HepG2 (cell line): ENCODE measurements at regions not wholly inside any gene's neighbourhood (a gene's known extent, or its start where the extent isn't known, plus 50 kb on each side); places are given as distances from the start of the nearest gene placed in this dataset.

Experiments
- ATAC-seq: fragments of 200-7000 bp; cut with Tn5 transposase; 3 replicates; pipeline ENCODE4 v1.9.1; 2020; ENCODE audit warnings: mild to moderate bottlenecking, moderate library complexity
- BruUV-seq: library from RNA; stranded (reverse); fragments of 400-500 nt; replicated peaks from 2 replicates; lab custom pipeline; 2021; lab: Mats Ljungman, UMichigan
- CTCF ChIA-PET: fragments of 300-600 bp; formaldehyde crosslinking; extraction: SDS; loops from one replicate; lab custom pipeline; 2021; ENCODE audit warnings: low total read pairs, inconsistent platforms, low intra/inter-chr PET ratio; lab: Yijun Ruan, JAX
- POLR2A ChIA-PET: fragments of 350-600 bp; sonication (Branson Sonifier 250); formaldehyde crosslinking; loops from one replicate; lab custom pipeline; 2020; ENCODE audit warnings: antibody characterized with exemption, inconsistent platforms; lab: Yijun Ruan, JAX
- DNase-seq: peaks from one replicate; pipeline ENCODE4 v3.0.0-alpha.2; 2015; ENCODE audit warnings: low spot score
- FAIRE-seq: peaks from 3 replicates; lab custom pipeline; 2011; peaks lifted over from hg19 to GRCh38; lab: Jason Lieb, UNC
- H2AFZ ChIP-seq: one replicate; pipeline ENCODE4 v1.6.1; 2011; ENCODE audit warnings: low read length, inconsistent platforms
- H3K27ac ChIP-seq: fragments of 300-600 bp; 3 replicates; pipeline ENCODE4 v1.8.0; 2011; ENCODE audit warnings: mixed run types, mild to moderate bottlenecking, mixed read lengths, low read length, inconsistent platforms; ENCODE audit not compliant: insufficient read depth; ENCODE audit errors: extremely low read length
- H3K27me3 ChIP-seq, 2 experiments: fragments of 200-600 bp in 1 of 2; 2 replicates in 1 of 2; 3 replicates in 1 of 2; pipeline versions ENCODE4 v1.6.0 to v1.8.0; 2011; ENCODE audit warnings: low read length in 2 of 2, mild to moderate bottlenecking in 2 of 2, moderate library complexity in 2 of 2, inconsistent platforms in 1 of 2; ENCODE audit not compliant: insufficient read depth in 2 of 2, control insufficient read depth in 1 of 2
- H3K36me3 ChIP-seq, 2 experiments: fragments of 200-600 bp in 1 of 2; replicated peaks in 1 of 2; 2 replicates in 1 of 2; 3 replicates in 1 of 2; pipeline versions ENCODE4 v1.5.1 to v1.8.0; 2011; ENCODE audit warnings: low read length in 2 of 2, inconsistent platforms in 1 of 2; ENCODE audit not compliant: insufficient read depth in 2 of 2, control insufficient read depth in 1 of 2
- H3K4me1 ChIP-seq: 2 replicates; pipeline ENCODE4 v1.5.1; 2012; ENCODE audit warnings: low read length, inconsistent platforms; ENCODE audit not compliant: insufficient read depth
- H3K4me2 ChIP-seq: 2 replicates; pipeline ENCODE4 v1.6.0; 2011; ENCODE audit warnings: low read depth, low read length, inconsistent platforms
- H3K4me3 ChIP-seq, 3 experiments: fragments of 200-600 bp in 1 of 3; sonication (generic), shearing (Covaris generic) in 1 of 3; replicated peaks in 1 of 3; 2 replicates each; pipeline ENCODE4 v1.5.1; 2011 to 2016; ENCODE audit warnings: low read length in 3 of 3, inconsistent platforms in 2 of 3, low read depth in 2 of 3, mild to moderate bottlenecking in 2 of 3, control low read depth in 1 of 3, mixed read lengths in 1 of 3; ENCODE audit not compliant: insufficient read depth in 1 of 3
- H3K79me2 ChIP-seq: one replicate; pipeline ENCODE4 v1.6.1; 2011; ENCODE audit warnings: low read length, inconsistent platforms; ENCODE audit not compliant: insufficient read depth
- H3K9ac ChIP-seq: 2 replicates; pipeline ENCODE4 v1.6.0; 2011; ENCODE audit warnings: mild to moderate bottlenecking, low read depth, low read length, inconsistent platforms; ENCODE audit not compliant: insufficient read depth
- H3K9me3 ChIP-seq: 2 replicates; pipeline ENCODE4 v1.5.1; 2012; ENCODE audit warnings: mild to moderate bottlenecking, low read length
- H4K20me1 ChIP-seq: 2 replicates; pipeline ENCODE4 v1.6.0; 2011; ENCODE audit warnings: inconsistent platforms, mild to moderate bottlenecking, low read length, moderate library complexity; ENCODE audit not compliant: insufficient read depth
- ATF7 ChIP-seq, 2 experiments: fragments of 450-650 bp in 1 of 2; sonication (generic) in 1 of 2; formaldehyde crosslinking in 1 of 2; IDR thresholded peaks; 2 replicates each; pipeline versions ENCODE4 v1.4.0 to v1.6.1; 2016 to 2020; ENCODE audit warnings: antibody characterized with exemption in 1 of 2, mild to moderate bottlenecking in 1 of 2, missing genetic modification reagents in 1 of 2
- HMG20A ChIP-seq: IDR thresholded peaks from 2 replicates; pipeline ENCODE4 v1.6.1; 2016; ENCODE audit warnings: borderline replicate concordance
- KAT2B ChIP-seq: fragments of 150-350 bp; IDR thresholded peaks from 2 replicates; pipeline ENCODE4 v1.6.1; 2014; ENCODE audit warnings: low read depth, low read length, borderline replicate concordance
- KLF11 ChIP-seq: IDR thresholded peaks from 2 replicates; pipeline ENCODE4 v1.6.1; 2016; ENCODE audit warnings: missing compliant biosample characterization
- KLF12 ChIP-seq: sonication (generic); formaldehyde crosslinking; IDR thresholded peaks from 2 replicates; pipeline ENCODE4 v1.4.0; 2020; ENCODE audit warnings: missing genetic modification reagents, borderline replicate concordance
- REPIN1 ChIP-seq: sonication (generic); formaldehyde crosslinking; IDR thresholded peaks from 2 replicates; pipeline ENCODE4 v1.8.0; 2022; ENCODE audit warnings: missing genetic modification reagents, low read depth, mild to moderate bottlenecking, borderline replicate concordance
- YEATS2 ChIP-seq: sonication (generic); formaldehyde crosslinking; IDR thresholded peaks from 2 replicates; pipeline ENCODE4 v1.4.0; 2020; ENCODE audit warnings: missing genetic modification reagents, borderline replicate concordance
- ZNF292 ChIP-seq: sonication (generic); formaldehyde crosslinking; IDR thresholded peaks from 2 replicates; pipeline ENCODE4 v1.8.1; 2022; ENCODE audit warnings: mild to moderate bottlenecking, low read depth, missing genetic modification reagents, borderline replicate concordance
- ZSCAN9 ChIP-seq: IDR thresholded peaks from 2 replicates; pipeline ENCODE4 v1.6.1; 2016; ENCODE audit warnings: borderline replicate concordance
- WGBS: methylation state at CpG from one replicate; pipeline ENCODE4 v1.1.6; 2017; ENCODE audit warnings: low lambda C conversion rate; 5-methylcytosine and 5-hydroxymethylcytosine counted together
- in situ Hi-C: cut with HindIII; loops from 2 replicates; pipeline ENCODE4 v1.10.0; 2017; ENCODE audit warnings: low pct_unique_long_range_greater_than_20kb; ENCODE audit not compliant: extremely low pct_ligation_motif_present
- intact Hi-C: fragments of 100-400 bp; cut with micrococcal nuclease; formaldehyde crosslinking; loops from one replicate; pipeline ENCODE4 v1.10.0; 2022; ENCODE audit not compliant: unreplicated experiment
- TF ChIP-seq, protein P1 (sequence below): sonication (generic); formaldehyde crosslinking; IDR thresholded peaks from 2 replicates; pipeline ENCODE4 v1.8.1; 2023; ENCODE audit warnings: missing genetic modification reagents, mild to moderate bottlenecking, borderline replicate concordance
- TF ChIP-seq, protein P2 (sequence below): sonication (generic); formaldehyde crosslinking; conservative IDR thresholded peaks from 2 replicates; pipeline ENCODE4 v1.5.0; 2020; ENCODE audit warnings: missing genetic modification reagents
- TF ChIP-seq, protein P3 (sequence below): sonication (generic); formaldehyde crosslinking; conservative IDR thresholded peaks from 2 replicates; pipeline ENCODE4 v1.8.1; 2023; ENCODE audit warnings: missing genetic modification reagents

DNA sequence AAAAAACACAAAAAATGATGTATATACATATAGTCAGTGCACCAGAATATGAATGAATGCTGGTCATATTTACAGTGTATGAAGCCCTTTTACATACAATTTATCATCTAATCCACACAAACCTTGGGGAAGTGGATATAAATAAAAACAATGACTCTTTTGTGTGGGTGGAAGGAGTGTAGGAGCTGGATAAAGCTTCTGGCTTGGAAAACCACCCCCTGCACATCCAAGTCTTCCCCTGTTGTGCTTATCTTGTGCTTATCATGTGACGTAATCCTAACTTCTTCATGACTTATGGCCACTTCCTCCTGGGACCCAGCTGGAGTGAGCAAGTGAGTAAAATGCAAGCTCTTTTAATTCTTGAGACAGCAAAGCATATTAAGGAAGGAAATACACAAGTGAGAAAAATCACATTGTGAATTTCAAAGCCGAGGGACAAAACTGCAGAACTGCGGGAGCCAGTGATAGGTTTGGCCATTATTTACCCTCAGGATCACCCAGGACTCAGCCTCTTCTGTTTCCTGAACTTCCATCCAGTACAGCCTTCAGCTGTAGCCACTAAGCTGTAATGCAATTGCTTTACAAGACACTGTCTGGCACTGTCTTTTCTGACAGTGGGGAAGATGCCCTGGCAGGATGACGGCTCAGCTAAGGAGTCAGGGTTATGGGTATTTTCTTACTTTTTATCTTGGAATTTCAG lies 104.0 kb upstream of the PPM1J start:
- intact Hi-C loops (no loop called here), in situ Hi-C loops (no loop called here)
- H3K27me3 ChIP-seq, result peaks cover 0 to 4% of the 10 kb centered on the region in 2 experiments; a peak in 3 of 5 replicates
- FAIRE-seq, result no peak
- no peak overlapping the region for H3K27ac ChIP-seq
- ATAC-seq, result no peak
- no peaks in the 10 kb centered on the region for H4K20me1 ChIP-seq
- no peaks in the 10 kb centered on the region for H3K79me2 ChIP-seq
- no peak overlapping the region for H3K4me2 ChIP-seq
- H3K4me3 ChIP-seq, result no peak overlapping the region
- H3K36me3 ChIP-seq, result no peaks in the 10 kb centered on the region
- 36% methylated on average over 4 of the region's 4 CpGs for WGBS
- CTCF ChIA-PET, result no interaction called here
- H3K9me3 ChIP-seq, result no peaks in the 10 kb centered on the region
- TF ChIP-seq, protein P1, sequence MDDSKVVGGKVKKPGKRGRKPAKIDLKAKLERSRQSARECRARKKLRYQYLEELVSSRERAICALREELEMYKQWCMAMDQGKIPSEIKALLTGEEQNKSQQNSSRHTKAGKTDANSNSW, result no peak
- TF ChIP-seq ATF7 (IDR thresholded peaks at IDR 0.05), result peak; percentile 44
- TF ChIP-seq ATF7 (CRISPR knock-in tag; IDR thresholded peaks at IDR 0.05), result no peak
- H2AFZ ChIP-seq, result no peak overlapping the region
- BruUV-seq, result no TSS peak
- no peak for DNase-seq
- H3K4me1 ChIP-seq, result no peaks in the 10 kb centered on the region
- no peak overlapping the region for H3K9ac ChIP-seq
- POLR2A ChIA-PET, result interaction anchor here (0.7 kb wide), 1 partner anchor 137 kb away, joined by 4 read pairs; no protein-coding TSS in a partner anchor

DNA sequence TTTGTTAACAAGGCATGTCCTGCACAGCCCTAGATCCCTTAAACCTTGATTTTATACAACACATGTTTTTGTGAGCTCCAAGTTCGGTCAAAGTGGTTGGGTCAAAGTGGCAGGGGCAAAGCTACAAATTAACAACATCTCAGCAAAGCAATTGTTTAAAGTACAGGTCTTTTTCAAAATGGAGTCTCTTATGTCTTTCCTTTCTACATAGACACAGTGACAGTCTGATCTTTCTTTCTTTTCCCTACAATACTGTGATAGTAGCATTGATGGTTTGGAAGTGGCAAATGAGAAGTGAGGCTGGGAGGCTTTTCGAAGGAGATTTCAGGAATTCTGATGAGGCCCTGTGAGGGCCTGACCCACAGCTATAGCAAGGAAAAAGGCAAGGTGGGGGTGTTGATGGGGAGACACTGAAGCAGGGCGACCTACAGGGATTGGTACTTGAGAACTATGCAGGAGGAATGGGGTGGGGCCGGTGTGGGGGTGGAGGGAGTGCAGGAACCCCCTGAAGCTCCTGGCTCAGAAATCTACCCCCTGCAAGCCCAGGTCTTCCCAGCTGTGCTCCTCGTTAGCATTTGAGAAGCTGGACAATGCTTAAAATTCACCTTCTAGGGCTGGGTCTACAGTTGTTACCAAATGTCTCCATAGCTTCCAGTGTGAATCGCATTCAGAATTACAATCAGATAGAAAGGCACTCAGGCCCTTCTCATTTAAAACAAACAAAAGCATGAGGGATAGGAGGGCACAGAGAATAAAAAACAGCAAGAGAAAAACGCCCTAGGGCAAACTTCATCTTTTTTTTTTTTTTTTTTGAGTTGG lies 102.6 kb upstream of the PPM1J start:
- Histone ChIP-seq H3K4me1 (no peaks in the 10 kb centered on the region), H2AFZ (no peak overlapping the region), H3K4me3 (no peak overlapping the region), H4K20me1 (no peaks in the 10 kb centered on the region), H3K27me3 (peaks cover 0 to 4% of the 10 kb centered on the region in 2 experiments; a peak in 2 of 5 replicates), H3K4me2 (no peak overlapping the region), H3K36me3 (no peaks in the 10 kb centered on the region), H3K27ac (no peak overlapping the region), H3K9ac (no peak overlapping the region), H3K79me2 (no peaks in the 10 kb centered on the region), H3K9me3 (no peaks in the 10 kb centered on the region)
- 41% methylated on average over 7 of the region's 7 CpGs for WGBS
- BruUV-seq, result no TSS peak
- intact Hi-C loops, result no loop called here
- no peak for FAIRE-seq
- POLR2A ChIA-PET, result no interaction called here
- in situ Hi-C loops, result no loop called here
- DNase-seq, result no peak
- ATAC-seq, result no peak
- CTCF ChIA-PET, result no interaction called here
- no peak for TF ChIP-seq ZSCAN9 (CRISPR knock-in tag)
- no peak for TF ChIP-seq REPIN1 (CRISPR knock-in tag)
- no peak for TF ChIP-seq KLF11 (CRISPR knock-in tag)
- no peak for TF ChIP-seq KLF12 (CRISPR knock-in tag)
- no peak for TF ChIP-seq KAT2B
- TF ChIP-seq YEATS2 (CRISPR knock-in tag), result no peak
- TF ChIP-seq, protein P2, sequence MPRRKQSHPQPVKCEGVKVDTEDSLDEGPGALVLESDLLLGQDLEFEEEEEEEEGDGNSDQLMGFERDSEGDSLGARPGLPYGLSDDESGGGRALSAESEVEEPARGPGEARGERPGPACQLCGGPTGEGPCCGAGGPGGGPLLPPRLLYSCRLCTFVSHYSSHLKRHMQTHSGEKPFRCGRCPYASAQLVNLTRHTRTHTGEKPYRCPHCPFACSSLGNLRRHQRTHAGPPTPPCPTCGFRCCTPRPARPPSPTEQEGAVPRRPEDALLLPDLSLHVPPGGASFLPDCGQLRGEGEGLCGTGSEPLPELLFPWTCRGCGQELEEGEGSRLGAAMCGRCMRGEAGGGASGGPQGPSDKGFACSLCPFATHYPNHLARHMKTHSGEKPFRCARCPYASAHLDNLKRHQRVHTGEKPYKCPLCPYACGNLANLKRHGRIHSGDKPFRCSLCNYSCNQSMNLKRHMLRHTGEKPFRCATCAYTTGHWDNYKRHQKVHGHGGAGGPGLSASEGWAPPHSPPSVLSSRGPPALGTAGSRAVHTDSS (CRISPR knock-in tag), result no peak
- TF ChIP-seq ZNF292 (CRISPR knock-in tag), result no peak
- no peak for TF ChIP-seq HMG20A
- TF ChIP-seq, protein P3, sequence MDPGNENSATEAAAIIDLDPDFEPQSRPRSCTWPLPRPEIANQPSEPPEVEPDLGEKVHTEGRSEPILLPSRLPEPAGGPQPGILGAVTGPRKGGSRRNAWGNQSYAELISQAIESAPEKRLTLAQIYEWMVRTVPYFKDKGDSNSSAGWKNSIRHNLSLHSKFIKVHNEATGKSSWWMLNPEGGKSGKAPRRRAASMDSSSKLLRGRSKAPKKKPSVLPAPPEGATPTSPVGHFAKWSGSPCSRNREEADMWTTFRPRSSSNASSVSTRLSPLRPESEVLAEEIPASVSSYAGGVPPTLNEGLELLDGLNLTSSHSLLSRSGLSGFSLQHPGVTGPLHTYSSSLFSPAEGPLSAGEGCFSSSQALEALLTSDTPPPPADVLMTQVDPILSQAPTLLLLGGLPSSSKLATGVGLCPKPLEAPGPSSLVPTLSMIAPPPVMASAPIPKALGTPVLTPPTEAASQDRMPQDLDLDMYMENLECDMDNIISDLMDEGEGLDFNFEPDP (CRISPR knock-in tag), result no peak
